WTC11 (cell line): ENCODE measurements at regions not wholly inside any gene's neighbourhood (a gene's known extent, or its start where the extent isn't known, plus 50 kb on each side); places are given as distances from the start of the nearest gene placed in this dataset.
"Not testable (repeated sequence)": the region's sequence is repeated elsewhere in the genome, so short reads cannot be mapped to it uniquely, and the experiment has no call there.

ENCODE experiments used
- ATF1 ChIP-seq: sonication (generic); formaldehyde crosslinking; IDR thresholded peaks from 2 replicates; pipeline ENCODE4 v1.8.1; 2023; ENCODE audit warnings: mild to moderate bottlenecking, moderate library complexity, missing genetic modification reagents
- E2F4 ChIP-seq: sonication (generic); formaldehyde crosslinking; IDR thresholded peaks from 2 replicates; pipeline ENCODE4 v1.8.1; 2022; ENCODE audit warnings: low read depth, mild to moderate bottlenecking, moderate library complexity, missing genetic modification reagents, borderline replicate concordance
- ESRRA ChIP-seq: sonication (generic); formaldehyde crosslinking; IDR thresholded peaks from 2 replicates; pipeline ENCODE4 v1.8.1; 2022; ENCODE audit warnings: mild to moderate bottlenecking, missing genetic modification reagents, borderline replicate concordance
- MXD4 ChIP-seq: fragments of 250-450 bp; sonication (Bioruptor Pico); IDR thresholded peaks from 2 replicates; pipeline ENCODE4 v1.8.0; 2021; ENCODE audit warnings: mild to moderate bottlenecking, moderate library complexity, borderline replicate concordance
- NFATC4 ChIP-seq: fragments of 250-450 bp; sonication (Bioruptor Pico); IDR thresholded peaks from 2 replicates; pipeline ENCODE4 v1.9.0; 2021; ENCODE audit warnings: mild to moderate bottlenecking
- NR1H2 ChIP-seq: sonication (generic); formaldehyde crosslinking; IDR thresholded peaks from 2 replicates; pipeline ENCODE4 v1.9.0; 2021; ENCODE audit warnings: mild to moderate bottlenecking, moderate library complexity, missing genetic modification reagents
- ZBTB43 ChIP-seq: sonication (generic); formaldehyde crosslinking; IDR thresholded peaks from 2 replicates; pipeline ENCODE4 v1.8.1; 2023; ENCODE audit warnings: mild to moderate bottlenecking, missing genetic modification reagents
- ZNF671 ChIP-seq: fragments of 250-450 bp; sonication (Bioruptor Pico); IDR thresholded peaks from 2 replicates; pipeline ENCODE4 v1.8.0; 2021; ENCODE audit warnings: mild to moderate bottlenecking
- ZSCAN18 ChIP-seq: fragments of 250-450 bp; sonication (Bioruptor Pico); IDR thresholded peaks from 2 replicates; pipeline ENCODE4 v2.1.2; 2022; ENCODE audit warnings: mild to moderate bottlenecking, moderate library complexity
- TF ChIP-seq, protein P1 (sequence below): fragments of 200-600 bp; IDR thresholded peaks from 2 replicates; pipeline ENCODE4 v1.8.0; 2022; ENCODE audit warnings: antibody characterized with exemption
- TF ChIP-seq, protein P2 (sequence below): sonication (generic); formaldehyde crosslinking; IDR thresholded peaks from 2 replicates; pipeline ENCODE4 v1.8.1; 2022; ENCODE audit warnings: mild to moderate bottlenecking, moderate library complexity, missing genetic modification reagents
- TF ChIP-seq, protein P3 (sequence below): sonication (generic); formaldehyde crosslinking; conservative IDR thresholded peaks from 2 replicates; pipeline ENCODE4 v1.8.1; 2022; ENCODE audit warnings: mild to moderate bottlenecking, missing genetic modification reagents
- TF ChIP-seq, protein P4 (sequence below): sonication (generic); formaldehyde crosslinking; conservative IDR thresholded peaks from 2 replicates; pipeline ENCODE4 v1.8.1; 2023; ENCODE audit warnings: mild to moderate bottlenecking, low read depth, missing genetic modification reagents, moderate library complexity

DNA sequence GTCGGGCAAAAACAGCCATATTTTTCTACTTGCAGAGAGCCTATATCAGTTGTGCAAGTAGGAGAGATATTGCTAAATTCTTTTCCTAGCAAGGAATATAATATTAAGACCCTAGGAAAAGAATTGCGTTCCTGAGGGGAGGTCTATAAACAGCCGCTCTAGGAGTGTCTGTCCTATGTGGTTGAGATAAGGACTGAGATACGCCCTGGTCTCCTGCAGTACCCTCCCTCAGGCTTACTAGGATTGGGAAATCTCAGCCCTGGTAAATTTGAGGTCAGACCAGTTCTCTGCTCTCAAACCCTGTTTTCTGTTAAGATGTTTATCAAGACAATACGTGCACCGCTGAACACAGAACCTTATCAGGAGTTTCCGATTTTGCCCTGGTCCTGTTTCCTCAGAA is 250.1 kb upstream of the WDFY3 start:
- TF ChIP-seq, protein P1, sequence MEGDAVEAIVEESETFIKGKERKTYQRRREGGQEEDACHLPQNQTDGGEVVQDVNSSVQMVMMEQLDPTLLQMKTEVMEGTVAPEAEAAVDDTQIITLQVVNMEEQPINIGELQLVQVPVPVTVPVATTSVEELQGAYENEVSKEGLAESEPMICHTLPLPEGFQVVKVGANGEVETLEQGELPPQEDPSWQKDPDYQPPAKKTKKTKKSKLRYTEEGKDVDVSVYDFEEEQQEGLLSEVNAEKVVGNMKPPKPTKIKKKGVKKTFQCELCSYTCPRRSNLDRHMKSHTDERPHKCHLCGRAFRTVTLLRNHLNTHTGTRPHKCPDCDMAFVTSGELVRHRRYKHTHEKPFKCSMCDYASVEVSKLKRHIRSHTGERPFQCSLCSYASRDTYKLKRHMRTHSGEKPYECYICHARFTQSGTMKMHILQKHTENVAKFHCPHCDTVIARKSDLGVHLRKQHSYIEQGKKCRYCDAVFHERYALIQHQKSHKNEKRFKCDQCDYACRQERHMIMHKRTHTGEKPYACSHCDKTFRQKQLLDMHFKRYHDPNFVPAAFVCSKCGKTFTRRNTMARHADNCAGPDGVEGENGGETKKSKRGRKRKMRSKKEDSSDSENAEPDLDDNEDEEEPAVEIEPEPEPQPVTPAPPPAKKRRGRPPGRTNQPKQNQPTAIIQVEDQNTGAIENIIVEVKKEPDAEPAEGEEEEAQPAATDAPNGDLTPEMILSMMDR = not testable (repeated sequence)
- TF ChIP-seq E2F4 (CRISPR knock-in tag); ZSCAN18 (CRISPR knock-in tag); ZBTB43 (CRISPR knock-in tag); NR1H2 (CRISPR knock-in tag); ZNF671; ATF1 (CRISPR knock-in tag); MXD4 (CRISPR knock-in tag); ESRRA (CRISPR knock-in tag); NFATC4 (CRISPR knock-in tag): not testable (repeated sequence)
- TF ChIP-seq, protein P2, sequence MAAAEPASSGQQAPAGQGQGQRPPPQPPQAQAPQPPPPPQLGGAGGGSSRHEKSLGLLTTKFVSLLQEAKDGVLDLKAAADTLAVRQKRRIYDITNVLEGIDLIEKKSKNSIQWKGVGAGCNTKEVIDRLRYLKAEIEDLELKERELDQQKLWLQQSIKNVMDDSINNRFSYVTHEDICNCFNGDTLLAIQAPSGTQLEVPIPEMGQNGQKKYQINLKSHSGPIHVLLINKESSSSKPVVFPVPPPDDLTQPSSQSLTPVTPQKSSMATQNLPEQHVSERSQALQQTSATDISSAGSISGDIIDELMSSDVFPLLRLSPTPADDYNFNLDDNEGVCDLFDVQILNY = not testable (repeated sequence)
- TF ChIP-seq, protein P3, sequence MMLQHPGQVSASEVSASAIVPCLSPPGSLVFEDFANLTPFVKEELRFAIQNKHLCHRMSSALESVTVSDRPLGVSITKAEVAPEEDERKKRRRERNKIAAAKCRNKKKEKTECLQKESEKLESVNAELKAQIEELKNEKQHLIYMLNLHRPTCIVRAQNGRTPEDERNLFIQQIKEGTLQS (CRISPR knock-in tag) = not testable (repeated sequence)
- TF ChIP-seq, protein P4, sequence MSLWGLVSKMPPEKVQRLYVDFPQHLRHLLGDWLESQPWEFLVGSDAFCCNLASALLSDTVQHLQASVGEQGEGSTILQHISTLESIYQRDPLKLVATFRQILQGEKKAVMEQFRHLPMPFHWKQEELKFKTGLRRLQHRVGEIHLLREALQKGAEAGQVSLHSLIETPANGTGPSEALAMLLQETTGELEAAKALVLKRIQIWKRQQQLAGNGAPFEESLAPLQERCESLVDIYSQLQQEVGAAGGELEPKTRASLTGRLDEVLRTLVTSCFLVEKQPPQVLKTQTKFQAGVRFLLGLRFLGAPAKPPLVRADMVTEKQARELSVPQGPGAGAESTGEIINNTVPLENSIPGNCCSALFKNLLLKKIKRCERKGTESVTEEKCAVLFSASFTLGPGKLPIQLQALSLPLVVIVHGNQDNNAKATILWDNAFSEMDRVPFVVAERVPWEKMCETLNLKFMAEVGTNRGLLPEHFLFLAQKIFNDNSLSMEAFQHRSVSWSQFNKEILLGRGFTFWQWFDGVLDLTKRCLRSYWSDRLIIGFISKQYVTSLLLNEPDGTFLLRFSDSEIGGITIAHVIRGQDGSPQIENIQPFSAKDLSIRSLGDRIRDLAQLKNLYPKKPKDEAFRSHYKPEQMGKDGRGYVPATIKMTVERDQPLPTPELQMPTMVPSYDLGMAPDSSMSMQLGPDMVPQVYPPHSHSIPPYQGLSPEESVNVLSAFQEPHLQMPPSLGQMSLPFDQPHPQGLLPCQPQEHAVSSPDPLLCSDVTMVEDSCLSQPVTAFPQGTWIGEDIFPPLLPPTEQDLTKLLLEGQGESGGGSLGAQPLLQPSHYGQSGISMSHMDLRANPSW (CRISPR knock-in tag) = not testable (repeated sequence)
